ENCODE measurements at regions not wholly inside any gene's neighbourhood (a gene's known extent, or its start where the extent isn't known, plus 50 kb on each side); places are given as distances from the start of the nearest gene placed in this dataset.

GRCh38 chr5:135217669-135218485, 181.2 kb downstream of the MACROH2A1 start:
- DNase-seq: no peak

GRCh38 chr5:135216471-135217343, 182.3 kb downstream of the MACROH2A1 start:
- no peak for DNase-seq

- DNase-seq: no peak
These were observed 181.8 kb upstream of the PITX1 start for GRCh38 chr5:135215617-135216470.

- DNase-seq: no peak
These were observed 181.0 kb upstream of the PITX1 start for GRCh38 chr5:135214897-135215616.

GRCh38 chr5:135213466-135214239, 179.6 kb upstream of the PITX1 start:
- DNase-seq: no peak

GRCh38 chr5:135213027-135213386, 179.0 kb upstream of the PITX1 start:
- DNase-seq: no peak

GRCh38 chr5:135212361-135213026, 178.5 kb upstream of the PITX1 start:
- DNase-seq: no peak

GRCh38 chr5:135211791-135212190, 177.8 kb upstream of the PITX1 start:
- DNase-seq: no peak

GRCh38 chr5:135211083-135211790, 177.2 kb upstream of the PITX1 start:
- DNase-seq: no peak

- no peak for DNase-seq
These were observed 176.4 kb upstream of the PITX1 start for GRCh38 chr5:135210286-135211055.

GRCh38 chr5:135208903-135209721, 175.1 kb upstream of the PITX1 start:
- no peak for DNase-seq

GRCh38 chr5:135208555-135208902, 174.5 kb upstream of the PITX1 start:
- no peak for DNase-seq

- DNase-seq: no peak
These were observed 173.8 kb upstream of the PITX1 start for GRCh38 chr5:135207866-135208265.

- DNase-seq: no peak
These were observed 172.8 kb upstream of the PITX1 start for GRCh38 chr5:135206862-135207261.

- no peak for DNase-seq
These were observed 171.8 kb upstream of the PITX1 start for GRCh38 chr5:135205632-135206349.

- DNase-seq: no peak
These were observed 170.1 kb upstream of the PITX1 start for GRCh38 chr5:135204151-135204600.

- DNase-seq: no peak
These were observed 169.6 kb upstream of the PITX1 start for GRCh38 chr5:135203593-135204036.

- no peak for DNase-seq
These were observed 169.0 kb upstream of the PITX1 start for GRCh38 chr5:135203019-135203418.
